Prostate gland (tissue), 2 donors: ENCODE measurements at regions not wholly inside any gene's neighbourhood (a gene's known extent, or its start where the extent isn't known, plus 50 kb on each side); places are given as distances from the start of the nearest gene placed in this dataset.

Experiments used
- POLR2A ChIP-seq: fragments of 450-650 bp; IDR thresholded peaks from one replicate; pipeline ENCODE4 v1.6.1; 2016; ENCODE audit warnings: antibody characterized with exemption, mild to moderate bottlenecking
- TF ChIP-seq, protein P1 (sequence below), 4 experiments: fragments of 200-600 bp in 2 of 4; fragments of 450-650 bp in 2 of 4; sonication (generic) in 2 of 4; IDR thresholded peaks; 1 replicate in 3 of 4; 2 replicates in 1 of 4; pipeline ENCODE4 v1.5.1; 2016 to 2019; ENCODE audit warnings: antibody characterized with exemption in 4 of 4, mild to moderate bottlenecking in 2 of 4, moderate library complexity in 2 of 4

GRCh38 chr2:111633189-111633588 is 250.8 kb downstream of the ANAPC1 start:
- TF ChIP-seq, protein P1, sequence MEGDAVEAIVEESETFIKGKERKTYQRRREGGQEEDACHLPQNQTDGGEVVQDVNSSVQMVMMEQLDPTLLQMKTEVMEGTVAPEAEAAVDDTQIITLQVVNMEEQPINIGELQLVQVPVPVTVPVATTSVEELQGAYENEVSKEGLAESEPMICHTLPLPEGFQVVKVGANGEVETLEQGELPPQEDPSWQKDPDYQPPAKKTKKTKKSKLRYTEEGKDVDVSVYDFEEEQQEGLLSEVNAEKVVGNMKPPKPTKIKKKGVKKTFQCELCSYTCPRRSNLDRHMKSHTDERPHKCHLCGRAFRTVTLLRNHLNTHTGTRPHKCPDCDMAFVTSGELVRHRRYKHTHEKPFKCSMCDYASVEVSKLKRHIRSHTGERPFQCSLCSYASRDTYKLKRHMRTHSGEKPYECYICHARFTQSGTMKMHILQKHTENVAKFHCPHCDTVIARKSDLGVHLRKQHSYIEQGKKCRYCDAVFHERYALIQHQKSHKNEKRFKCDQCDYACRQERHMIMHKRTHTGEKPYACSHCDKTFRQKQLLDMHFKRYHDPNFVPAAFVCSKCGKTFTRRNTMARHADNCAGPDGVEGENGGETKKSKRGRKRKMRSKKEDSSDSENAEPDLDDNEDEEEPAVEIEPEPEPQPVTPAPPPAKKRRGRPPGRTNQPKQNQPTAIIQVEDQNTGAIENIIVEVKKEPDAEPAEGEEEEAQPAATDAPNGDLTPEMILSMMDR (IDR thresholded peaks at IDR 0.05): no peak
- TF ChIP-seq POLR2A: no peak
